ENCODE measurements at regions not wholly inside any gene's neighbourhood (a gene's known extent, or its start where the extent isn't known, plus 50 kb on each side); places are given as distances from the start of the nearest gene placed in this dataset.
A peak's percentile ranks its signal among the peaks of the same experiment; 100 is the strongest.

DNA sequence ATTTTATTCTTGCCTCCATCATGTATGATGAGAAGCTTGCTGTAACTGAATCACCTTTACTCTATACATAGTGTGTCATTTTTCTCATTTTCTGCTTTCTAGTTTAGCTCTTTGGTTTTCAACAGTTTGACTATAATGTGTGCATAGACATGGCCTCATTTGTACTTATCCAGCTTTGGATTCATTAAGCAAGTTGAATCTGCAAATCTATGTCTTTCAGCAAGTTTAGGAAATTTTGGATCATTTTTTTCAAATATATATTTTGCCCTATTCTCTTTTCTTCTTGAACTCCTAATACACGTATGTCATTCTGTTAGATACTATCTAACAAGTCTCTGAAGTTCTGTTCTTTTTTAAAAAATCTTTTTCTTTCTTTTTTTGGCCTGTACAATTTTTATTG, 57.8 kb downstream of the PRLHR start:
- ChIA-PET CTCF (interaction anchor here (0.7 to 1.2 kb wide), 2 partner anchors 31 to 197 kb away, joined by 3 read pairs; no protein-coding TSS in a partner anchor), POLR2A (no interaction called here)
- H3K4me1 Mint-ChIP-seq, result no peaks in the 10 kb centered on the region
- H3K36me3 Mint-ChIP-seq (ENCODE audit: low read depth), result no peaks in the 10 kb centered on the region
- DNase-seq, result no peak
- peaks cover 37% of the 10 kb centered on the region for H3K27me3 Mint-ChIP-seq
- H3K27ac Mint-ChIP-seq, result no peak overlapping the region
- no peak overlapping the region for H3K4me3 Mint-ChIP-seq
- H3K9me3 Mint-ChIP-seq, result no peaks in the 10 kb centered on the region

DNA sequence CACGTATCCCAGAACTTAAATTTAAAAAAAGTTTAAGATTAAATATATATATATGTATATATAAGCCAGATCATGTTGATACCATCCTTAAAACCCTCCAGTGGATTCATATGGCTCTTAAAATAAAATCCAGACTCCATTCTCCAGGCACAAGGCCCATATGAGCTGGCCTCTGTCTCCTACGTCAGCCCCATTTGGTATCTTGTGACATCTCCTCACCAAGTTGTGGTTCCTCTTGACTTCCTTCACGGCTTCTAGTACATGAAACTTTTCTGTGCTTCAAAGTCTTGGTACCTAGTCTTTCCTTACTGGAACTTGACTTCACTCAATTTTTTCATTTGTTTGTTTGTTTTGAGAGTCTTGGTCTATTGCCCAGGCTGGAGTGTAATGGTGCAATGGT, 61.3 kb downstream of the PRLHR start:
- Mint-ChIP-seq H3K27ac (no peak overlapping the region), H3K27me3 (peaks cover 21% of the 10 kb centered on the region), H3K36me3 (ENCODE audit: low read depth) (no peaks in the 10 kb centered on the region), H3K4me1 (peaks cover 13% of the 10 kb centered on the region), H3K9me3 (no peaks in the 10 kb centered on the region), H3K4me3 (no peak overlapping the region)
- ChIA-PET CTCF (no interaction called here), POLR2A (no interaction called here)
- DNase-seq, result no peak

DNA sequence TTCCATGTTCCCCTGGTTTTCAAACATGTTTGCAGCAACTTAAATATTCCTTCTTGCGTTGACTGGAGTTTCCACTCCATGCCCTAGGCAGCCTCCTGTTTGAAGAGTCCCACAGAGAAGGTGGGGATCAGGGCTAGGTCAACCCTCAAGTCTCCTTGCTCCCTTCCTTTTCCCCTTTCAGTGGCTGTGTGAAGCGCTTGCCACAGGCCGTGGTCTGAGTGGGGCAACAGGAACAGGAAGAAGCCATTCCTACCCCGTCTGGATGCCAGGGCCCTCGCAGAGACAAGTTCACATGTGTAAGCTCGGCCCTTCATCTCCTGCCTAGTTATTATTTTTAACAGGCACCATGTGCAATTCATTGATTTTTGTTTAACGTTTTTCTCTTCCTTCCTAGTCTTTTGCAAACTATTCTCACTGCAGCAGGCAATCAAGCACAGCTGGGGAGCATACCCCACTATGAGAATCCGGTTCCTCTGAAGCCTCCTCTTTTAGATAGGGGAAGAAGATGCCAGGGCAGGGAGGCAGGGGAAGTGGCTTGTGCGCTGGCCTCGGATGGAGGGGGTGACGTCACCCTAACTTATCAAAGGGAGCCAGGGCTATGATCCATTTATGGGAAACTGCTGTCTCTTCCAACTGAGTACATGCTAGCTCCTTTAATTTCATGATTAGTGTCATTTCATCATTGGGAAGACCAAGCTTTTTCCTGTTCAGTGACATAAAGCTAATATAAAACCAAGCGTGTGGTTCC, 64.2 kb downstream of the PRLHR start:
- POLR2A ChIA-PET, result no interaction called here
- Mint-ChIP-seq H3K27me3 (peaks cover 11% of the 10 kb centered on the region), H3K27ac (no peak overlapping the region), H3K9me3 (no peaks in the 10 kb centered on the region), H3K4me3 (no peak overlapping the region), H3K4me1 (peaks cover 13% of the 10 kb centered on the region), H3K36me3 (ENCODE audit: low read depth) (no peaks in the 10 kb centered on the region)
- CTCF ChIA-PET, result interaction anchor here (0.7 kb wide), 1 partner anchor 461 kb away, joined by 3 read pairs; no protein-coding TSS in a partner anchor
- DNase-seq, result no peak

DNA sequence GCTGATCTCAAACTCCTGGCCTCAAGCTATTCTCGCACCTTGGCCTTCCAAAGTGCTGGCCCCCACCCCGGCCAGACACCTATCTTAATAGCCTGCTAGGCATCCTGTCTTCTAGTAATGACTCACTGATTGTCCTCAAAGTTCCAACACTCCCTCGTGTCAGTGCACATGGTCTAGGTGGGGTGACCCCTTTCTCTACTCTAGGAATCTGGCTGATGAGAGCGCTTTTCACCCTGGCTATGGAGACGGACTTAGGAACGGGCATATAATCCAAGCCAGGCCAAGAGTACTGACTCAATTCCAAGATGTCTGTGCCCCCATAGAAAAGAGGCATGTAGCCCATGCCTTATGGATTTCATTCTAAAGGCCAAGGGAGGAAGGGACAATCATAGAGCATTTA, 67.0 kb downstream of the PRLHR start:
- Mint-ChIP-seq H3K9me3 (no peaks in the 10 kb centered on the region), H3K27ac (no peak overlapping the region), H3K4me3 (no peak overlapping the region), H3K27me3 (peaks cover 22% of the 10 kb centered on the region), H3K36me3 (ENCODE audit: low read depth) (no peaks in the 10 kb centered on the region), H3K4me1 (peaks cover 13% of the 10 kb centered on the region)
- ChIA-PET CTCF (interaction anchor here (1.2 kb wide), 1 partner anchor 205 kb away, joined by 3 read pairs; no protein-coding TSS in a partner anchor), POLR2A (no interaction called here)
- DNase-seq, result no peak

DNA sequence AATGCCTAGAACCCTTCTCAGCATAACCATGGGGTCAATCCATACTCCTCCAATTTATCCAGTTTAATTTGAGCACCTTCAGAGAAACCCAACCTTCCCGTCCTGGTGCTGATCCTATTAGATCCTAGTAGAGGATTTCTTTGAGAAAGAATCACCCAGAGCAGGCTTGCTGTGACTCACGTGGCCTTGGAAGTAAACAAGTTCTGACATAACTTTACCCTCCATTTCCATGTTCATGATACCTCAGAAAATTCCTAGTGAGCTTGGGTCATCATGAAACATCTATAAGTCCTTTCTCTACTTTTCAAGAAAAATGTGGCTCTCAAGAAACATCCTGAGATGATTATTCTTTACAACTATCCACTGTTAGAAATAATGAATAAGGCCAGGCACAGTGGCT, 71.7 kb downstream of the PRLHR start:
- Mint-ChIP-seq H3K4me1 (peaks cover 30% of the 10 kb centered on the region), H3K27ac (no peak overlapping the region), H3K27me3 (peaks cover 22% of the 10 kb centered on the region), H3K4me3 (no peak overlapping the region), H3K36me3 (ENCODE audit: low read depth) (no peaks in the 10 kb centered on the region), H3K9me3 (peaks cover 4% of the 10 kb centered on the region)
- ChIA-PET POLR2A (no interaction called here), CTCF (interaction anchor here (0.5 to 1.1 kb wide), 2 partner anchors 20 to 1441 kb away, joined by 3 to 4 read pairs; no protein-coding TSS in a partner anchor)
- DNase-seq, result no peak

DNA sequence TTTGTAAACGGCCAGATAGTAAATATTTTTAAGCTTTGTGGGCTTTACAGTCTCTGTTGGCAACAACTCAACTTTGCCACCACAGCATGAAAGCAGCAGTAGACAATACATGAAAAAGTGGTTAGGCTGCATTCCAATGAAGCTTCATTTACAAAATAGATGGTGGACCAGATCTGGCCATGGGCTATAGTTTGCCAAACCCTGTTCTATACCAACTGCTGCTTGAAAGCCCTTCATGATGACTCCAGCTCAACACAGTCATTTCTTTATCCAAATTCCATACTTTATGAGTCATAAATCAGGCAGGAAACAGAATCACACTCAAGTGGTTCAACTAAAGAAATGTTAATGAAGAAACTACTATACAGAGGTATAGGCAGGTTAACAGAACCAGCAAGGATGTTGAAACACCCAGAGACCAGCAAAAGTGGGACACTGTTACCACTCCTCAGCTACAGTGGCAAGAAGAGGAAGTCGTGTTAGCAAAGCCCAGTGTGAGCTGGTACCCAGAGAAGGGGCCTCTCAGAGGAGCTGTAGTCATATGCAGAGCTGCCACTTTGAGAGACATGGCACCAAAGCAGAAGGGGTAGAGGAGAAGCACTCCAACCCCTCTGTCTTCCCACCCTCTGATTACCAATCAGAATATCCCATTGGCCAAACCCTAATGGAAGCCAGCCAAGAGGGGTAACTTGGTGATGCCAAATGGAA, 72.5 kb downstream of the PRLHR start:
- Mint-ChIP-seq H3K27me3 (peaks cover 25% of the 10 kb centered on the region), H3K36me3 (ENCODE audit: low read depth) (no peaks in the 10 kb centered on the region), H3K27ac (no peak overlapping the region), H3K4me1 (peaks cover 30% of the 10 kb centered on the region), H3K4me3 (no peak overlapping the region), H3K9me3 (peaks cover 4% of the 10 kb centered on the region)
- ChIA-PET POLR2A (no interaction called here), CTCF (interaction anchor here (0.5 to 0.6 kb wide), 2 partner anchors 104 to 1442 kb away, joined by 3 read pairs; no protein-coding TSS in a partner anchor)
- DNase-seq, result no peak

DNA sequence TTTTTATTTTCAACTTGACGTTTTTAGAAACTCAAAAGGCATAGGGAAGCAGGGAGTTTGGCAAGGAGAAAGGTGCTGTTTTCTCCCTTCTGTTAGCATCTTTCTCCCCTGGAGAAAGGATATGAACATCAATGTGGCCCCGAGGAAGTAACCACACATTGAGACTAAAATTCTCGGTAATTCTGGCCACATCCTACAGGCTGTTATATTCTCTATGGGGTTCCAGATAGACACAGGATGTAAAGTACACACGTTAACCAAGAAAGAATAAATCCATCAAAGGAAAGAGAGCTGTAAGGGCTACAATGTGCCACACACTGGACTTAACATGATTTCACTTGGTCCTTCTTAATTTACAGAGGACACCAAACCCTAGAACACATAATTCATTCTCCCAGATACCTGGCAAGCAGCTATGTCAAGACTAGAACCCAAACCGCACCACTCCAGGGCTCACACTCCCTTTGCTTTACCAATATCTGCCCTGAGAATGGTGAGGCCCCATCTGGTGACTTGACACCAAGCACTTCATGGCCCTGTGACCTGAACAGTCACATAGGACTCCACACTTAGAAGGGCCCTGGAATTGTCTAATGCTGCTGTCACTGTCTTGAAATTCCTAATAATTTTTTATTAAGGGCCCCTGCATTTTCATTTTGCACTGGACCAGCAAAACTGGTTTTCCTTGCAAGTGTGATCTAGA, 73.9 kb downstream of the PRLHR start:
- ChIA-PET POLR2A (no interaction called here), CTCF (no interaction called here)
- peak overlapping the region; percentile 66 for H3K27ac Mint-ChIP-seq
- H3K9me3 Mint-ChIP-seq, result peaks cover 7% of the 10 kb centered on the region
- peaks cover 30% of the 10 kb centered on the region for H3K4me1 Mint-ChIP-seq
- no peak overlapping the region for H3K4me3 Mint-ChIP-seq
- no peak for DNase-seq
- H3K27me3 Mint-ChIP-seq, result peaks cover 23% of the 10 kb centered on the region
- no peaks in the 10 kb centered on the region for H3K36me3 Mint-ChIP-seq (ENCODE audit: low read depth)

DNA sequence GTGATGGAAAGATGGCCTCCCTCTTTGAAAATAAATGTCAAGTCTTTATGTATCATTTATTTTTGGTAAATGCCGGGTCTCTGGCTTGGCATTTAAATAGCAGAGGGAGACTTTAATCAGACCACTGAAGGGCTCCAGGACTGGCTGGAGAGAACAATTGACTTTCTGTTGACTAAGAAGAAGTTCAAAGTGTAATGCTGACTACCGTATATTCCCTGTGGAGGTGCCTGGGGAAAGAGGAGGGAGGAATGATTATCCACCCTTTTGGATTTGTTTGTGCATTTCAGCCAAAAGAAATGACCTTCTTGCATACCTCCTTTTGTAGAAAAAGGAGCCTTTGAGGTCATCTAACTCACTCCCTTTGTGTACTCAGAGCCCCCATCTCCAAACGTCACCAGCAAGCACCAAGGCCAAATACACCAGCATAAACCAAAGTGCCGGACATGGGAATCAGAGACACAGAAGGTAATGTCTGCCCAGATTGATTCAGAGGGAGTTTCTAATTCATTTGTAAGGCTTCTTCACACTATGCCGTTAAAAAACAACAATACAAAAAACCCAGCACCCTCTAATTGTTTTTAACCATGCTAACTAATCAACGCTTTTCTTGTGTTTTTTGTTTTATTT, 75.2 kb downstream of the PRLHR start:
- ChIA-PET CTCF (interaction anchor here (0.9 kb wide), 1 partner anchor 19 kb away, joined by 3 read pairs; no protein-coding TSS in a partner anchor), POLR2A (no interaction called here)
- Mint-ChIP-seq H3K27me3 (peaks cover 22% of the 10 kb centered on the region), H3K36me3 (ENCODE audit: low read depth) (no peaks in the 10 kb centered on the region), H3K27ac (no peak overlapping the region), H3K4me1 (peaks cover 30% of the 10 kb centered on the region), H3K9me3 (peaks cover 7% of the 10 kb centered on the region), H3K4me3 (no peak overlapping the region)
- DNase-seq, result no peak

DNA sequence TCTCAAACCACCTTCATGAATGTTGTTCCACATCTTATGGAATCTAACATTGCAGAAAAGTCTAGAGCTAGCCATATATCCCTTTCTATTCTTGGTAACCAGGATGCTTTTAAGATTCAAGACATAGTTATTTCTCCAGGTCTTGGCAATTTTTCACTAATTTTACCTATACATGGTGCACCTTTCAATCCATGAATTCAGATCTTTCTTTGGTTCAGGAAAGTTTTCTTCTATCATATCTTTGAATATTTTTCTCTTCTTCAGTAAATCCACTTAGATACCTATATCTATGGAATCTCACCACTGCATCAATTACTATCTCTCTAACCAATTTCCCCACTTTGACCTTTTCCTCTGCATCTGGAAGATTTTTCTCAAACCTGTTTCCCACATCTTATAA, 77.4 kb downstream of the PRLHR start:
- Mint-ChIP-seq H3K4me3 (no peak overlapping the region), H3K27me3 (peaks cover 20% of the 10 kb centered on the region), H3K27ac (no peak overlapping the region), H3K4me1 (peaks cover 30% of the 10 kb centered on the region), H3K9me3 (peaks cover 7% of the 10 kb centered on the region), H3K36me3 (ENCODE audit: low read depth) (no peaks in the 10 kb centered on the region)
- POLR2A ChIA-PET, result no interaction called here
- CTCF ChIA-PET, result no interaction called here
- DNase-seq, result no peak

DNA sequence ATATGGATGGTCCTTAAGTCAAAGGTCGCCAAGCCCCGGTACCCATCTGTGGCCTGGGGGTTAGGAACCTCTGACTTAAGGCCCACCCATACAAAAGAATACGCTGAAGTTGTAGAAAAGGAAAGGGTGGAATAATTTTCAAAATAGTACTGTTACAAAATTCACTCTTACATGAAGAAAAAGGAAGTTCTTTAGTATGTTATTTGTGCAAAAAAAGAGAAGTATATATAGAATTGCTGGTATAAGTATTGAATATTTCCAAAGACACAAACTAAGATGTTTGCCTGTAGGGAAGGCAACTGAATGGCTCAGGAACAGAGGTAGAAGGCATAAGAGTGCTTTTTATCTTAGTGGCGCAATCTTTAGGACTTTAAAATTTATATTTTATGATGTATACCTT, 78.7 kb downstream of the PRLHR start:
- peaks cover 23% of the 10 kb centered on the region for H3K27me3 Mint-ChIP-seq
- H3K27ac Mint-ChIP-seq, result no peak overlapping the region
- DNase-seq, result no peak
- H3K4me1 Mint-ChIP-seq, result peaks cover 20% of the 10 kb centered on the region
- H3K36me3 Mint-ChIP-seq (ENCODE audit: low read depth), result no peaks in the 10 kb centered on the region
- CTCF ChIA-PET, result no interaction called here
- POLR2A ChIA-PET, result no interaction called here
- H3K4me3 Mint-ChIP-seq, result no peak overlapping the region
- H3K9me3 Mint-ChIP-seq, result peaks cover 7% of the 10 kb centered on the region

DNA sequence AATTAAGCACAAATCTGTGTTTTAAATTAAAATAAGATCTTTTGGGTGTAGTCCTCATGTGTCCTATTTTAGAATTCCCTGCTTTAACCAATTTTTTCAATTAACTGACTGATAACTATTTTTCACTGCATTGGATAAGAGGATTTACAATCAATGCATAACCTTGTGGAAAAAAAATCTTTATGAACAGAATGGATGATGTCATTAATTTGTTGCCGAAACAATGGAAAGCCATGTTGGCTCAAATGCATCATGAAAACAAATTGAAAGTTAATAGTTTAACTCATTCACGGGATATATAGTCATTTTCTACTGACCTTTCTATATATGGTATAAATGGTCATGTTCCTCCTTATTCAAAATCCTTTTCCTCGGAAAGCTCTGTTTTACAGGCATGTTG, 82.3 kb downstream of the PRLHR start:
- POLR2A ChIA-PET, result no interaction called here
- Mint-ChIP-seq H3K36me3 (ENCODE audit: low read depth) (no peaks in the 10 kb centered on the region), H3K4me3 (no peak overlapping the region), H3K27ac (no peak overlapping the region), H3K4me1 (no peaks in the 10 kb centered on the region), H3K27me3 (peaks cover 29% of the 10 kb centered on the region), H3K9me3 (peaks cover 2% of the 10 kb centered on the region)
- DNase-seq, result no peak
- CTCF ChIA-PET, result no interaction called here

DNA sequence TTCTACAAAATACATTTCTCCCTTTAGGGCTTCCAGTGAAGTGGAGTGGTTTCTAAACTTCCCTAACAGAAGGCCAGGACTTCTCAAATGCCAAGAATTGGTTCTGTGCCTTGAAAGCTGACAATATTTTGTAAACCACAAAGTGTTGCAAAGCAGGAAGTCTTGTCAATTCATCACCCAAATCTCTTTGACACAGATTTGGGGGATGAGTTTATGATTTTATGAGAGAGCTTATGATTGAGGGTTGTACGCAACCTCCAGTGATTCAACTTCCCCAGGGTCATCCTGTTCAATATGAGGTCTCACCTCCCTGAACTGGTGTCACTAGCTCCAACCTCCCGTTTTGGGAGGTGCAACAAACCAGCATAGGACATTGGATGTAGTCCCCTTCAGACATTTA, 83.7 kb downstream of the PRLHR start:
- ChIA-PET POLR2A (interaction anchor here (0.6 kb wide), 1 partner anchor 621 kb away, joined by 5 read pairs; no protein-coding TSS in a partner anchor), CTCF (no interaction called here)
- Mint-ChIP-seq H3K4me3 (no peak overlapping the region), H3K27ac (no peak overlapping the region), H3K4me1 (no peaks in the 10 kb centered on the region), H3K36me3 (ENCODE audit: low read depth) (no peaks in the 10 kb centered on the region), H3K27me3 (peaks cover 22% of the 10 kb centered on the region), H3K9me3 (no peaks in the 10 kb centered on the region)
- no peak for DNase-seq

DNA sequence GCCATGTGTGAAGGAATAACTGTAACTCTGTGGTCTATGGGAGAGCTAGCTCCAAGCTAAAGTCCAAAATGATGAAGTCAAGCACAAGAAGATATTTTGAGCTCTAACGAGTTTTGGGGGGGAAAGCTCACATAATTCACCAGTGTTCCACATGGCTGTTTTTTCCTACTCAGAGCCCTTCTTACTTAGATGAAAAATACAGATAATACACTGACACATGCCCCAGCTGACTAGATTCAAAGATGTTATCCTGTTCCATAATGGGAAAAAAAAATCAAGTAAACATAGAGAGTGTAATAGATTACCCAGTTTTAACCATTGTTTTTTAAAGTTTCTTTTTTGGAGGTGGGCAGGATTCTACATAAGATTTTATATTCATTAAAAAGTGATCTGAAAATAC, 86.6 kb downstream of the PRLHR start:
- POLR2A ChIA-PET, result no interaction called here
- Mint-ChIP-seq H3K4me1 (peaks cover 2% of the 10 kb centered on the region), H3K36me3 (ENCODE audit: low read depth) (no peaks in the 10 kb centered on the region)

More for the DNA sequence above, 86.6 kb downstream of the PRLHR start:
- Mint-ChIP-seq H3K27me3 (peaks cover 20% of the 10 kb centered on the region), H3K9me3 (no peaks in the 10 kb centered on the region), H3K4me3 (no peak overlapping the region), H3K27ac (no peak overlapping the region)
- DNase-seq, result no peak
- CTCF ChIA-PET, result no interaction called here

All from activated CD4-positive, alpha-beta T cell treated with anti-CD3 and anti-CD28 coated beads, Interleukin-2, amount 10 ng/mL, durations not matched to agents 7 days and 5 days (primary cell).